ENCODE measurements at regions not wholly inside any gene's neighbourhood (a gene's known extent, or its start where the extent isn't known, plus 50 kb on each side); places are given as distances from the start of the nearest gene placed in this dataset.

GRCh38 chr12:88904705-88905104, 324.4 kb upstream of the KITLG start:
- no peak overlapping the region for H3K18ac ChIP-seq (ENCODE audit: low read length)
- H2BK15ac ChIP-seq (ENCODE audit: low read length) = no peak overlapping the region
- no peaks in the 10 kb centered on the region for H3K4me1 ChIP-seq (ENCODE audit: control insufficient read depth in 2 of 2, insufficient read depth in 1 of 2, low read depth in 1 of 2, low read length in 2 of 2)
- no peak overlapping the region for H2BK5ac ChIP-seq (ENCODE audit: low read length)
- H3K4me3 ChIP-seq (ENCODE audit: low read length in 2 of 2) = no peak overlapping the region
- H3K9ac ChIP-seq (ENCODE audit: low read depth, low read length, poor library complexity) = no peak overlapping the region
- H4K8ac ChIP-seq (ENCODE audit: low read depth, low read length) = no peak overlapping the region
- no peak overlapping the region for H2AFZ ChIP-seq (ENCODE audit: low read length)
- H3K36me3 ChIP-seq (replicated peaks in 1 of 2; ENCODE audit: control insufficient read depth in 2 of 2, insufficient read depth in 2 of 2, low read length in 2 of 2) = no peaks in the 10 kb centered on the region
- DNase-seq (ENCODE audit: low spot score) = no peak
- no CpG with 5 or more reads among the region's 4 CpGs for WGBS, 2 donors (ENCODE audit: extremely low coverage in 2 of 2, insufficient read length in 2 of 2, insufficient replicate concordance in 1 of 2)
- no peaks in the 10 kb centered on the region for H3K27me3 ChIP-seq (ENCODE audit: control insufficient read depth in 3 of 3, insufficient read depth in 3 of 3, low read depth in 1 of 3, low read length in 3 of 3)
- H2AK5ac ChIP-seq (ENCODE audit: low read depth, low read length) = no peak overlapping the region
- no peaks in the 10 kb centered on the region for H3K9me3 ChIP-seq (replicated peaks in 1 of 2; ENCODE audit: control insufficient read depth in 2 of 2, insufficient read depth in 1 of 2, low read depth in 1 of 2, low read length in 2 of 2)
- H3K23ac ChIP-seq (ENCODE audit: low read depth, low read length, poor library complexity) = no peak overlapping the region
- no peak overlapping the region for H2BK120ac ChIP-seq (ENCODE audit: low read depth, low read length)
- H4K91ac ChIP-seq (ENCODE audit: low read depth, low read length, poor library complexity) = no peak overlapping the region
- H3K27ac ChIP-seq (replicated peaks; ENCODE audit: low read length) = no peak overlapping the region
- H3K4me2 ChIP-seq (ENCODE audit: insufficient read depth, low read length, poor library complexity, severe bottlenecking) = no peak overlapping the region
- no peak overlapping the region for H3K14ac ChIP-seq (ENCODE audit: low read length)
- no peak overlapping the region for H2BK12ac ChIP-seq (ENCODE audit: low read length)
- H3K4ac ChIP-seq (ENCODE audit: low read length) = no peak overlapping the region
- H3K79me1 ChIP-seq (ENCODE audit: low read depth, low read length) = no peaks in the 10 kb centered on the region

GRCh38 chr12:88903333-88903732, 323.1 kb upstream of the KITLG start:
- Histone ChIP-seq H3K9me3 (replicated peaks in 1 of 2; ENCODE audit: control insufficient read depth in 2 of 2, insufficient read depth in 1 of 2, low read depth in 1 of 2, low read length in 2 of 2) (no peaks in the 10 kb centered on the region), H2BK15ac (ENCODE audit: low read length) (no peak overlapping the region), H4K91ac (ENCODE audit: low read depth, low read length, poor library complexity) (no peak overlapping the region), H3K9ac (ENCODE audit: low read depth, low read length, poor library complexity) (no peak overlapping the region), H3K4me2 (ENCODE audit: insufficient read depth, low read length, poor library complexity, severe bottlenecking) (no peak overlapping the region), H3K14ac (ENCODE audit: low read length) (no peak overlapping the region), H2AK5ac (ENCODE audit: low read depth, low read length) (no peak overlapping the region), H2BK12ac (ENCODE audit: low read length) (no peak overlapping the region), H3K36me3 (replicated peaks in 1 of 2; ENCODE audit: control insufficient read depth in 2 of 2, insufficient read depth in 2 of 2, low read length in 2 of 2) (no peaks in the 10 kb centered on the region), H3K79me1 (ENCODE audit: low read depth, low read length) (no peaks in the 10 kb centered on the region), H3K27me3 (ENCODE audit: control insufficient read depth in 3 of 3, insufficient read depth in 3 of 3, low read depth in 1 of 3, low read length in 3 of 3) (no peaks in the 10 kb centered on the region), H4K8ac (ENCODE audit: low read depth, low read length) (no peak overlapping the region), H2AFZ (ENCODE audit: low read length) (no peak overlapping the region), H2BK5ac (ENCODE audit: low read length) (no peak overlapping the region), H3K4me3 (ENCODE audit: low read length in 2 of 2) (no peak overlapping the region), H3K4ac (ENCODE audit: low read length) (no peak overlapping the region), H3K18ac (ENCODE audit: low read length) (no peak overlapping the region), H3K23ac (ENCODE audit: low read depth, low read length, poor library complexity) (no peak overlapping the region), H2BK120ac (ENCODE audit: low read depth, low read length) (no peak overlapping the region), H3K4me1 (ENCODE audit: control insufficient read depth in 2 of 2, insufficient read depth in 1 of 2, low read depth in 1 of 2, low read length in 2 of 2) (no peaks in the 10 kb centered on the region), H3K27ac (replicated peaks; ENCODE audit: low read length) (no peak overlapping the region)
- no CpG with 5 or more reads among the region's 4 CpGs for WGBS, 2 donors (ENCODE audit: extremely low coverage in 2 of 2, insufficient read length in 2 of 2, insufficient replicate concordance in 1 of 2)
- DNase-seq (ENCODE audit: low spot score) = no peak

GRCh38 chr12:88897723-88898122, 317.5 kb upstream of the KITLG start:
- no peak overlapping the region for H4K8ac ChIP-seq (ENCODE audit: low read depth, low read length)
- no peak overlapping the region for H2AFZ ChIP-seq (ENCODE audit: low read length)
- no peak overlapping the region for H2BK5ac ChIP-seq (ENCODE audit: low read length)
- H3K18ac ChIP-seq (ENCODE audit: low read length) = no peak overlapping the region
- H2BK12ac ChIP-seq (ENCODE audit: low read length) = no peak overlapping the region
- no peak overlapping the region for H2AK5ac ChIP-seq (ENCODE audit: low read depth, low read length)
- no peaks in the 10 kb centered on the region for H3K9me3 ChIP-seq (replicated peaks in 1 of 2; ENCODE audit: control insufficient read depth in 2 of 2, insufficient read depth in 1 of 2, low read depth in 1 of 2, low read length in 2 of 2)
- no peak overlapping the region for H3K23ac ChIP-seq (ENCODE audit: low read depth, low read length, poor library complexity)
- no peaks in the 10 kb centered on the region for H3K79me1 ChIP-seq (ENCODE audit: low read depth, low read length)
- no peak overlapping the region for H3K4me2 ChIP-seq (ENCODE audit: insufficient read depth, low read length, poor library complexity, severe bottlenecking)
- no peak overlapping the region for H2BK120ac ChIP-seq (ENCODE audit: low read depth, low read length)
- H3K14ac ChIP-seq (ENCODE audit: low read length) = no peak overlapping the region
- H3K27me3 ChIP-seq (ENCODE audit: control insufficient read depth in 3 of 3, insufficient read depth in 3 of 3, low read depth in 1 of 3, low read length in 3 of 3) = no peaks in the 10 kb centered on the region
- H3K4me3 ChIP-seq (ENCODE audit: low read length in 2 of 2) = no peak overlapping the region
- H4K91ac ChIP-seq (ENCODE audit: low read depth, low read length, poor library complexity) = no peak overlapping the region
- H3K4me1 ChIP-seq (ENCODE audit: control insufficient read depth in 2 of 2, insufficient read depth in 1 of 2, low read depth in 1 of 2, low read length in 2 of 2) = peaks cover 0 to 4% of the 10 kb centered on the region in 2 donors
- H3K36me3 ChIP-seq (replicated peaks in 1 of 2; ENCODE audit: control insufficient read depth in 2 of 2, insufficient read depth in 2 of 2, low read length in 2 of 2) = no peaks in the 10 kb centered on the region
- no peak overlapping the region for H3K4ac ChIP-seq (ENCODE audit: low read length)
- DNase-seq (ENCODE audit: low spot score) = no peak
- H3K9ac ChIP-seq (ENCODE audit: low read depth, low read length, poor library complexity) = no peak overlapping the region
- no peak overlapping the region for H3K27ac ChIP-seq (replicated peaks; ENCODE audit: low read length)
- H2BK15ac ChIP-seq (ENCODE audit: low read length) = no peak overlapping the region
- no CpG with 5 or more reads among the region's 1 CpG for WGBS, 2 donors (ENCODE audit: extremely low coverage in 2 of 2, insufficient read length in 2 of 2, insufficient replicate concordance in 1 of 2)

- no peak overlapping the region for H2AFZ ChIP-seq (ENCODE audit: low read length)
- no peak overlapping the region for H2AK5ac ChIP-seq (ENCODE audit: low read depth, low read length)
- no peak overlapping the region for H3K4me3 ChIP-seq (ENCODE audit: low read length in 2 of 2)
- H3K27ac ChIP-seq (replicated peaks; ENCODE audit: low read length) = no peak overlapping the region
- H4K8ac ChIP-seq (ENCODE audit: low read depth, low read length) = no peak overlapping the region
- no peak overlapping the region for H3K4ac ChIP-seq (ENCODE audit: low read length)
- H3K4me2 ChIP-seq (ENCODE audit: insufficient read depth, low read length, poor library complexity, severe bottlenecking) = no peak overlapping the region
- no peaks in the 10 kb centered on the region for H3K9me3 ChIP-seq (replicated peaks in 1 of 2; ENCODE audit: control insufficient read depth in 2 of 2, insufficient read depth in 1 of 2, low read depth in 1 of 2, low read length in 2 of 2)
- H3K36me3 ChIP-seq (replicated peaks in 1 of 2; ENCODE audit: control insufficient read depth in 2 of 2, insufficient read depth in 2 of 2, low read length in 2 of 2) = no peaks in the 10 kb centered on the region
- H3K14ac ChIP-seq (ENCODE audit: low read length) = no peak overlapping the region
- no peak overlapping the region for H2BK5ac ChIP-seq (ENCODE audit: low read length)
- no peak overlapping the region for H4K91ac ChIP-seq (ENCODE audit: low read depth, low read length, poor library complexity)
- H2BK120ac ChIP-seq (ENCODE audit: low read depth, low read length) = no peak overlapping the region
- no peak overlapping the region for H2BK15ac ChIP-seq (ENCODE audit: low read length)
- DNase-seq (ENCODE audit: low spot score) = no peak
- H3K4me1 ChIP-seq (ENCODE audit: control insufficient read depth in 2 of 2, insufficient read depth in 1 of 2, low read depth in 1 of 2, low read length in 2 of 2) = peaks cover 0 to 4% of the 10 kb centered on the region in 2 donors
- no peak overlapping the region for H3K23ac ChIP-seq (ENCODE audit: low read depth, low read length, poor library complexity)
- H3K27me3 ChIP-seq (ENCODE audit: control insufficient read depth in 3 of 3, insufficient read depth in 3 of 3, low read depth in 1 of 3, low read length in 3 of 3) = no peaks in the 10 kb centered on the region
- WGBS, 2 donors (ENCODE audit: extremely low coverage in 2 of 2, insufficient read length in 2 of 2, insufficient replicate concordance in 1 of 2) = no CpG with 5 or more reads among the region's 2 CpGs
- no peak overlapping the region for H3K9ac ChIP-seq (ENCODE audit: low read depth, low read length, poor library complexity)
- H3K18ac ChIP-seq (ENCODE audit: low read length) = no peak overlapping the region
- no peaks in the 10 kb centered on the region for H3K79me1 ChIP-seq (ENCODE audit: low read depth, low read length)
- no peak overlapping the region for H2BK12ac ChIP-seq (ENCODE audit: low read length)
Observed at GRCh38 chr12:88896958-88897357, 316.7 kb upstream of the KITLG start.

Data from neuronal stem cell (in vitro differentiated cells).